GM10266 (cell line): ENCODE measurements at regions not wholly inside any gene's neighbourhood (a gene's known extent, or its start where the extent isn't known, plus 50 kb on each side); places are given as distances from the start of the nearest gene placed in this dataset.

ENCODE experiments used
- DNase-seq: peaks from one replicate; pipeline ENCODE4 v3.0.0; 2012; ENCODE audit errors: extremely low spot score
- TF ChIP-seq, protein P1 (sequence below): IDR thresholded peaks from 2 replicates; pipeline ENCODE4 v1.5.1; 2012; ENCODE audit warnings: mild to moderate bottlenecking, low read depth; ENCODE audit not compliant: control insufficient read depth, insufficient read depth; ENCODE audit errors: missing control alignments

DNA sequence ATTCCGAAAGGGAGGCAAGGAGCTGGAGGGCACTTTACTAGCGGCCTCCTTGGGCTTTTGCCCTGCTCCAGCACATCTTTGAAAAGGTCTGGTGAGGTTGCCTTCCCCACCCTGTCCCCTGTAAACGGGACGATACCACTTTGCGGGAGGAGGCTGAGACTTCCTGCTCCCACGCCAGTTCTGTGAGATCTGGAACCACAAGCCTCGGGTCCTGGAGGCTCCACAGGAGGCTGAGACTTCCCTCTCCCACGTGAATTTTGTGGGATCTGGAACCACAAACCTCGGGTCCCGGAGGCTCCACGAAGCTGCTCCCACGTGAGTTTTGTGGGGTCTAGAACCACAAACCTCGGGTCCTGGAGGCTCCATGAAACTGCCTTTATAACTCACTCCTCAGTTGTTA is 209.3 kb downstream of the DLL1 start:
- no peak for DNase-seq
- TF ChIP-seq, protein P1, sequence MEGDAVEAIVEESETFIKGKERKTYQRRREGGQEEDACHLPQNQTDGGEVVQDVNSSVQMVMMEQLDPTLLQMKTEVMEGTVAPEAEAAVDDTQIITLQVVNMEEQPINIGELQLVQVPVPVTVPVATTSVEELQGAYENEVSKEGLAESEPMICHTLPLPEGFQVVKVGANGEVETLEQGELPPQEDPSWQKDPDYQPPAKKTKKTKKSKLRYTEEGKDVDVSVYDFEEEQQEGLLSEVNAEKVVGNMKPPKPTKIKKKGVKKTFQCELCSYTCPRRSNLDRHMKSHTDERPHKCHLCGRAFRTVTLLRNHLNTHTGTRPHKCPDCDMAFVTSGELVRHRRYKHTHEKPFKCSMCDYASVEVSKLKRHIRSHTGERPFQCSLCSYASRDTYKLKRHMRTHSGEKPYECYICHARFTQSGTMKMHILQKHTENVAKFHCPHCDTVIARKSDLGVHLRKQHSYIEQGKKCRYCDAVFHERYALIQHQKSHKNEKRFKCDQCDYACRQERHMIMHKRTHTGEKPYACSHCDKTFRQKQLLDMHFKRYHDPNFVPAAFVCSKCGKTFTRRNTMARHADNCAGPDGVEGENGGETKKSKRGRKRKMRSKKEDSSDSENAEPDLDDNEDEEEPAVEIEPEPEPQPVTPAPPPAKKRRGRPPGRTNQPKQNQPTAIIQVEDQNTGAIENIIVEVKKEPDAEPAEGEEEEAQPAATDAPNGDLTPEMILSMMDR, result no peak

DNA sequence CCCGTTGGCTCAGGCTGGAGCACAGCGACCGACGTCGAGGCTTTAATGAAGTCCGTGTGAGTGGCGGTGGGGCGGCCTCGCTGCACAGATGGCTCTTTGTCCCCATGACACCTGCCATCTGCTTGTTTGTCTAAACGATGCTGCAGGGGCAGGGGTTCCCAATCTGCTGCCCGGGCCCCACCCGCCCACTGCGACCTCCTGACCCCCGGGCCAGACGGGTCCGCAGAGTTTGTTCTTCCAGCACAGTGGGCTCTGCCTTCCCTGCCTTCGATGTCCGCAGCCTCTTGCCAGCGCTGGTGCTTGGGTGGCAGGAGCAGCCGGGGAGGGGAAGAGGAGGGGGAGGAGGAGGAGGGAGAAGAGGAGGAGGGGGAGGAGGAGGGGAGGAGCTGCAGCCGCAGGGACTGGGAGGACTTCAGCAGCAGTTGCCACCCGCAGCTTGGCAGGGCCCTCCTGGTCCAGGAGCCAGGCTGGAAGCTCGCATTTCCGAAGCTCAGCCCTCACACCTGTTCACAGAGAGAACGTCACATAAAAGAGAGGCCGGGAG is 210.0 kb downstream of the DLL1 start:
- TF ChIP-seq, protein P1, result no peak
- no peak for DNase-seq

DNA sequence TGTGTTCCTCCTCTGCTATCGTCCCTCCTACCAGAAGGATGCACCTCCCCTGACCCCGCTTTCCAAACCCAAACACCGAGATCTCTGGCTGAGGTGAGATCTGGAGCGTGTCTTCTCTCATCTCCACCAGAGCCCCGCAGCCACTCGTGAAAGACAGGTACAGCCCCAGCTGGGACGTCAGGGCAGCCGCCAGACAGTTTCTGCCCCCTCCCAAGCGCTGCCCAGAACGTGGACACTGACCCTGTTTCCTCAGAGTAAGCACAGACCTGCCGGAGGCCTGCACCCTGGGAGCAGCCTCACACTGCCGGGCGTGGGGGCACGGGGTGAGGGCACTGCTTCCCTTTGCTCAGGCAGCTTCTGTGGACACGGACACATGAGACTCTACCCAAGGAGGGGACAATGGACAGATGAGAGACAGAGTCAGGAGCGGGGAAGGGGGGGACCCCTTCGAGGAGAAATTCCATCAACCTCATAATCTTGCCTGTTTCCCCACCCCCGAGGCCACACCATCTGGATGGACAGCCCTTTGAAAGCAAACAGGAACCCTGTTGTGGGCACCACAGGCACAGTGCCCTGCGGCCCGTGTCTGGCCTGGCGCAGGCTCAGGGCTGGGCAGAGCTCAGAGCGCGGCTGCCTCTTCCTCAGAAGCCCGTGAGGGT is 210.6 kb downstream of the DLL1 start:
- TF ChIP-seq, protein P1, result no peak
- DNase-seq, result no peak

DNA sequence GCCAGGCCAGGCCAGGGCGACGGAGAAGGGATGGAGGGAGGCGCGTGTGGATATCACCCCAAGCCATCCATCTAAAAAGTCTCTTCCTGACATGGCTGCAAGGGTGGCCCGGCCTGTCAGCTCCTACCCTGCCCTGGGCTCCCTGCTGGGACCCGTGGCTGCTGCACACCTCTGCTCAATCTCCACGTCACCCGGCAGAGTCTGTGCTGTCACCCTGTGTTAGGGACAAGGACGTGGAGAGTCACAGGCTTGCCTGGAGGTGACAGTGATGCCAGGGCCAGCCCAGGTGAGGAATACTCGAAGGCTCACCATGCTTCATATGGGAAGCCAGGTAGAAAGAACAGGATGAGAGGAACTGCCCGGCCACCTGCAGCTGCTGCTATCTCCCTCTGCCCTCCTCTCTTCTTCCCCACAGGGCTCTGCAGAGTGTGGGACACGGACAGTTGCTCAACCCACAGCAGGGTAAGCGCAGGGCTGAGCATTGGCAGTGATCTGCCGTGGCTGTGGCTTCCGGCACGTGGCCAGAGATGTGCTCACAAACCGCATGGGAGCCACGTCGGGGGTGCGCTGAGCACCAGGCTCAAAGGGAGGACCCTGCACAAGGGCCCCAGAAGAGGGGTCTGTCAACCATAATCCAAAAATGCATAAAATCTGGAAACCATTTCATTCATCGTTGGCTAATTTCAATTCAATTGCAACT is 214.3 kb downstream of the DLL1 start:
- TF ChIP-seq, protein P1, result no peak
- no peak for DNase-seq

DNA sequence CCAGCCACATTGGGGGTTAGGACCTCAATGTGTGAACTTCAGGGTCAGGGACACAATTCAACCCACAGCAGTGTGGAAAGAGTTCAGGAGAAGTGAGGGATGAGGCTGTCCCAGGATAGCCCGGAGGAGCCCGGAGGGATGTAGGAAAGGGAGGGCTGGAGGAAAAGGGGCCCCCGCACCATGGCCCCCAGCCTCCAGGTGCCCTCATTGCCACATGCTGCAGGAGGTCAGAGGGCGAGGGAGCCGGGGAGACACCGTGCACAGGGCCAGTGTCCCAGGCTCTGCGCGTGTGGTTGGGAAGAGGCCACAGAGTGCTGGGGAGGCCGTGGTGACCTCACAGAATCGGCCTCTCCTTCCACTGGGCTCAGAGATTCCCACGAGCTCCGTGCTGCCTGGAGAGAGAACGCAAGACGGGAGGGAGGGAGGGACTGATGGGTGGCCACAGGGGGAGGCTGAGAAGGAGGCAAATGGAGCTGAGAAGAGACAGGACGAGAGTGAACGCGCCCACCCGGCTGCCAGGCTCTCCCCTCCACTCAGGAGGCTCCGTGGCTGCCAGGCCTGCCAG is 215.1 kb downstream of the DLL1 start:
- TF ChIP-seq, protein P1, result no peak
- no peak for DNase-seq

DNA sequence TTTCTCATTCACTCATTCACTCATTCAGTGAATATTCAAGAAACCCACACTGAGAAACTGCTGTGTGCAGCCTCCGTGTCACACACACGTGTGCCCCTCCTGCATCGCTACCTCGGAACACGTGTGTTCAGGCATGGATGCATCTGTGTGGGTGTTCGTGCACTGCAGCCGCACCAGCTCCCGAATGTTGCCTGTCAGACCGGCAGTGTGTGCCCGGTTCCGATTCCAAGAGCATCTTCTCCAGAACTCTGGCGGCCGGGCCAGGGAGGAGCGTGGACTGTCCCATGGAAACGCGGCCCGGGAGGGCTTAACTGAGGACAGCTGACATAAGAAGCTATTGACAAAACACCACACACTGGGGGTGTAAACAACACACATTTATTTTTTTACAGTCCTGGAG is 216.0 kb downstream of the DLL1 start:
- TF ChIP-seq, protein P1, result no peak
- no peak for DNase-seq

DNA sequence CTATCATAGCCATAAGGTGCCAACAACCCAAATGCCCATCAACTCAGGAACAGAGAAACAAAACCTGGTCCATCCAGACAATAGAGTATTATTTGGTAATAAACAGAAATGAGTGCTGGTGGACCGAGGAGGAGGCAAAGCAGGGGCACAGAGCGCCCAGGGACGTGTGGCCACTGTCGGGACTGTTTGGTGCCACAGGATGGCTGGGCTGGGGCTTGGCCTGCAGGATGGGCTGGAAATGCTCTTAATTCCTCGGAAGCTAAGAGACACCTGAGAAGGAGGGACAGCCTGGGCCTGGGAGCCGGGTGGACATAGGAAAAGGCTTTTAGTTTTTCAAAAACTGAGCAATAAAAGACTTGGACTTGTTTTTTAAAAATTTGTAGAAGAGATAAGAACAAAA is 216.4 kb downstream of the DLL1 start:
- TF ChIP-seq, protein P1, result no peak
- no peak for DNase-seq
